Posterior vena cava (tissue), 2 donors: ENCODE measurements at regions not wholly inside any gene's neighbourhood (a gene's known extent, or its start where the extent isn't known, plus 50 kb on each side); places are given as distances from the start of the nearest gene placed in this dataset.
A peak's percentile ranks its signal among the peaks of the same experiment; 100 is the strongest.
"Not testable (repeated sequence)": the region's sequence is repeated elsewhere in the genome, so short reads cannot be mapped to it uniquely, and the experiment has no call there.

Source experiments
- DNase-seq: peaks from one replicate; pipeline ENCODE4 v3.0.0-alpha.2; 2020; ENCODE audit warnings: low spot score
- intact Hi-C, 2 donors: fragments of 100-400 bp; cut with DNase I; formaldehyde crosslinking; loops; one replicate each; pipeline versions ENCODE4 v1.14.1 to v1.14.2; 2022 to 2023
- donor health status: DM: yes; HTN: yes; CAD: no.
- donor health status: DM: yes; HTN: yes; CAD: no.

DNA sequence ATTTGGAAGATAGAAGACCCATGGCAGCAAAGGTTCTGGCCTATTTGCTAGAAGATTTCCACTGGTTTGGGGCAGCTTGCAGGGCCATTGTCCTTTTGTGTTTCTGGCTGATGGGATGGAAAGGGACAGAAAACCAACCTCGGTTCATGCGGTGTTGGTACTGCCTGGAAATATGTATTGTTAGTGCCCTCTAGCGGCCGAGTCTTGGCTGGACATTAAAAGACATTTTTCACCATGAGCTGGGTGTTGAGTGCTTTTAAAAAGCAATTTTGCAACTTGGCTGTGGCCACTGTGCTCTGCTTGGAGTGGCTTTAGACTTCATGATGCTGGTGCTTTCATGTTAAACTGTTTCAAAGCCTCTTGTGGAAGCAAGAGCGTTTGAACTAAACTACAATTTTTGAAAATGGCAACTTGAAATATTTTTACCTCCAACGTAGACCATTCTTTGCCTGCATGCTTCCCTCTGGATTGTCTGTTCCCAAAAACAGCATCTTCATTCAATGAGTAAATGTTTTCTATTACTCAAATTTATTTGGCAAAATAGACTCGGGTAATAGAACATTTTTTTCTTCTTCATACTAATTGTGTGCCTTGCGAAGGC is 102.7 kb upstream of the TBX5 start:
- intact Hi-C loops, result loop anchor here in 1 of 2 donors (10.0 kb wide), 1 partner anchor 524 kb away; no protein-coding TSS in a partner anchor

DNA sequence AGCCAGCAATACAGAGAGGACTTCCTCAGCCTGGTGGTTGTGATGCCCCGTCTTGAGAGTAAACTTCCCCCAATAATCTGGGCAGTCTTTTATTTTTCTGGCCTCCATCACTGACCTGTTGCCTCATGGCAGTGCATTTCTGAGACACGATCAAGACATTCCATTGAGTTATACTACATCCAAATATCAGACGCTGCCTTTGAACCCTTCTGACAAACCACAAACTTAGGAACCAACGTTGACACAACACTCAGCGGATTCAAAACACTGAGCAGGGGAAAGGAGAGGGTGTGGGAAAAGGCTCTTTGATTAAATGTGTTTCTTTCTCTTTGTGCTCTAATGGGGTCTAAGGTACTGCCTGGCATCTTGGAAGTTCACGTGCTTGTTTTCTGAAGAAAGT is 100.7 kb upstream of the TBX5 start:
- no peak for DNase-seq
- intact Hi-C loops, result loop anchor here in 1 of 2 donors (10.0 kb wide), 1 partner anchor 522 kb away; no protein-coding TSS in a partner anchor

More for the DNA sequence above, 102.7 kb upstream of the TBX5 start:
- no peak for DNase-seq

DNA sequence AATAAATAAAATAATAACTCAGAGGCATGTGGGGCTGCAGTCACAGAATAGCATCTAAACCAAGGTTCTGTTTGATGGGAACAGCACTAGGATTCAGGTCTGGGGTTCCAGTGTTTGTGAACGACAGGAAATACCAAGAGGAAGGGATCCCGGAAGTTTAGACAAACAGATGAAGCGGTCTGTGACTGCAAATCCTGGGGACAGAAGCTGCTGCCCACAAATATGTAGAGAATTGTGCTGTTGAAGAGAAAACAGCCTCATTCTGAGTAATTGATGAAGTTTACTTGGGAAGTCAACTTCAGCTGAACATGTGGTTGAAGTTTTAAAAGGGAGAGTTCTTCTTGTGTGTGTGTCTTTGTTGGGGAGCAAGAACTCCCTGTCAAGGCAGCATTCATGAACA is 98.4 kb upstream of the TBX5 start:
- intact Hi-C loops, result loop anchor here in 1 of 2 donors (5.0 to 10.0 kb wide), 2 partner anchors 520 to 1712 kb away; partner anchors contain the start of gene RPH3A
- DNase-seq, result no peak

DNA sequence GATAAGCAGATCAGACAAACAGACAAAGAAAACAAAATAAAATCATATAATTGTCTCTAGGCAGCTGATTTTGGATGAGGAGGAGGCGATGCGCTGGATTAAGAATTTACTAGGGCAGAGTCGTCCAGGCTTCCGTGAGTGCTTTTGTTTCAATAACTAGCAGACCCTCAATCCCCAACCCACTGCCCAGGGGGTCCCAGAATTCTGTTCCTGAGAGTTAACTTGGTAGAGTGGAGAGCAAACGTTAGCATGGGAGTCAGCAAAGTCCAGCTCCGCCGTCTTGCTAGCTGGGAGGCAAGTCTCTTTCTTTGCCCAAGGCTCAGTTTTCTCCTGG is 95.5 kb upstream of the TBX5 start:
- intact Hi-C loops, result loop anchor here in 1 of 2 donors (5.0 to 10.0 kb wide), 2 partner anchors 517 to 1709 kb away; partner anchors contain the start of gene RPH3A
- DNase-seq, result no peak

DNA sequence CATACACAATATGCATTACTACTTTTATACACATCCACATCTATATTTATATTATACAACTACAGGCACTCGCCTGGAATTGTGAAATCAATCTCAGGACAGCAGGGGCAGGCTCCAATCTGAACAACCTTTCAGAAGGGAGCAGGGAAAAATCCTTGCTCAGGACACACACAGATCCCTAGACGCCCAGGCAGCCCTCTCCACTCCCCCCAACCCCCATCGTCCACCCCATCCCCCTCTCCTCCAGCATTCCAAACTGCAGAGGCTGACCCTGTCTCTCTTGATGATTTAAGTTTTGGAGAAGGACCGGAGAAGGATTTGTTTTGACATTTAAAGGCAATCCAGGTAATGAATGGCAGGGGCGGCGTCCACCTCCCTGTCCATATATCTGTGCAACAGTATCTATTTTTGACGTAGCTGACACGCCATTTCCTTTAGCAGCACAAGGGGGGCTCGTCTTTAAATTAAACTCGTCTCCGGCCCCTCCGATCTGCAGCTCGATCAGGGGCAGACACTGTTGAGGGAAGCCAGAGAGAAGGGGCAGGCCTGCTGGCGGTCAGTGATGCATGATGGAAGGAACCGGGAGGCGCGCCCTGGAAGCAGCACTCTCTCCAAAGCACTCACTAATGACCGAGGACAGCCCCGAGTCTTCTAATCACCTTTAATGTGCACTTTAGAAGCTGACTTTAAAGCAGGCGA is 95.0 kb upstream of the TBX5 start:
- no peak for DNase-seq
- intact Hi-C loops, result loop anchor here in 1 of 2 donors (5.0 to 10.0 kb wide), 2 partner anchors 516 to 1709 kb away; partner anchors contain the start of gene RPH3A

DNA sequence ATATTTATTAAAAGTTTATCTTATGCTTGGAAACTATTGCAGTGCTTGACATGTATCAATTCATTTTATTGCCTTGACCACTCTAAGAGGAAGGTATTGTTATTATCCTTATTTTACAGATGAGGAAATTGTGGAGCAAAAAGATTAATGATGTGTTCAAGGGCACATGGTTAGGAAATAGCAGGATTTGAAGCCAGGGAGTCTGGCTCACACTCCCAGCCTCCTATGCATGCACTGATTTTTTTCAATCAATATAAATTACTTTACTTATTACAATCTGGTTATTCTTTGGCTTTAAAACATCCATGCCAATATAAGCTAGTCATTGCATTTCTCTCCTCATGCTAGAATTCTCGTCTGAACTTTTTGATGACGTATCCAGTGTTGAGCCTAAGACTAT is 94.2 kb upstream of the TBX5 start:
- DNase-seq, result no peak
- intact Hi-C loops, result loop anchor here in 1 of 2 donors (5.0 to 10.0 kb wide), 2 partner anchors 515 to 1708 kb away; partner anchors contain the start of gene RPH3A

DNA sequence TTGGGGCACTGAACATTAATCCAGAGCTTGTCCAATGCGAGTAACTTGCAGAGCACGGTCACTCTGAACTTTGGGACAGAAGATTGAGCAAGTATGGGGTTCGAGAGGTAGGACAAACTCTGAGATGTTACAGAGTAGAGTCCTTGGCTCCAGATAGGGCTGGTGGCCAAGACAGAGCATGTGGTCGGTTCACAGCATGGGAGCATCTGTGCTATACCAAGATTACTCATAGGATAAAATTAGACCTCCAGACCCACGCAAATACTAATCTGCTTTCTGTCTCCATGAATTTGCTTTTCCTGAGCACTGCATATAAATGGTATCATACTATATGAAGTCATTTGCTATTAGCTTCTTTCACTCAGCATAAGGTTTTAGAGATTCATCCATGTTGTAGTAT is 93.4 kb upstream of the TBX5 start:
- DNase-seq, result no peak
- intact Hi-C loops, result loop anchor here in 1 of 2 donors (10.0 kb wide), 1 partner anchor 335 kb away; no protein-coding TSS in a partner anchor

DNA sequence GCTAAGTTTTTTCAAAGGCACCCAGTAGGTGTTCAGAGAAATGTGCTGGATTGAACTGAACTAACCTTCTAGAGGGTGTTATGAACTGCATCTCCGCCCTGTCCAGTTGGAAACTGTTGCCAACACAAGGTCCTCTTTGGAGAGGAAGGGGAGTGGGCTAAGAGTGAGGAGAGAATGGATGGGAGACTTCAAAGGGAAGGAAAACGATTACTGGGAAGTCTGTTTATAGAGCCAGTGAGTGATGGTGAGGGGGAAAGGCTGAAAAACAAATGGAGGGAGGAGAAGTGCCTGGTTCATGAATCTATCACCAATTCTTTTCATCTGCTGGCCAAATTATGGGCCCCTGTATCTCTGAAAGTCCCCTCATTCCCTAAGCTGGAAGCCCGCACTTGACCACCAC is 86.0 kb upstream of the TBX5 start:
- DNase-seq, result no peak
- intact Hi-C loops, result loop anchor here in 1 of 2 donors (10.0 kb wide), 1 partner anchor 327 kb away; no protein-coding TSS in a partner anchor

DNA sequence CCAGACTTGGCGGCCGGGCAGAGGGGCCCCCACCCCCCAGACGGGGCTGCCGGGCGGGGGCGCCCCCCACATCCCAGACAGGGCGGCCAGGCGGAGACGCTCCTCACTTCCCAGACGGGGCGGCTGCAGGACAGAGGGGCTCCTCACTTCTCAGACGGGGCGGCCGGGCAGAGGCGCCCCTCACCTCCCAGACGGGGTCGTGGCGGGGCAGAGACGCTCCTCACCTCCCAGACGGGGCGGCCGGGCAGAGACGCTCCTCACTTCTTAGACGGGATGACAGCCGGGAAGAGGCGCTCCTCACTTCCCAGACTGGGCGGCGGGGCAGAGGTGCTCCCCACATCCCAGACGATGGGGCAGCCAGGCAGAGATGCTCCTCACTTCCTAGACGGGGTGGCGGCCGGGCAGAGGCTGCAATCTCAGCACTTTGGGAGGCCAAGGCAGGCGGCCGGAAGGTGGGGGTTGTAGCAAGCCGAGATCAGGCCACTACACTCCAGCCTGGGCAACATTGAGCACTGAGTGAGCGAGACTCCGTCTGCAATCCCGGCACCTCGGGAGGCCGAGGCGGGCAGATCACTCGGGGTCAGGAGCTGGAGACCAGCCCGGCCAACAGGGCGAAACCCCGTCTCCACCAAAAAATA is 79.0 kb upstream of the TBX5 start:
- peak; percentile 66 for DNase-seq
- intact Hi-C loops, result not testable (repeated sequence)

DNA sequence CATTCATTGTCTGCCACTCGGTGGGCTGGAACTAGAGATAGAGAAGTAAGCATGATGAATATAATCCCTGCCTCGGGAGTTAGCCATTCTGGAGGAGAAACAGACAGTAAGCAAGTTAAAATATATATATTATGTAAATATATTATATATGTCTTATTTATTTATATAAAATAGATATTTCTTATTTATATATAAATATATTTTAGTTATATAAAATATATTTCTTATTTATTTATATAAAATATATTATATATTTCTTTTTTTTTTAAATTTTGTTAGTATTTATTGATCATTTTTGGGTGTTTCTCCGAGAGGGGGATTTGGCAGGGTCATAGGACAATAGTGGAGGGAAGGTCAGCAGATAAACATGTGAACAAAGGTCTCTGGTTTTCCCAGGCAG is 78.1 kb upstream of the TBX5 start:
- intact Hi-C loops, result no loop called here
- DNase-seq, result no peak

DNA sequence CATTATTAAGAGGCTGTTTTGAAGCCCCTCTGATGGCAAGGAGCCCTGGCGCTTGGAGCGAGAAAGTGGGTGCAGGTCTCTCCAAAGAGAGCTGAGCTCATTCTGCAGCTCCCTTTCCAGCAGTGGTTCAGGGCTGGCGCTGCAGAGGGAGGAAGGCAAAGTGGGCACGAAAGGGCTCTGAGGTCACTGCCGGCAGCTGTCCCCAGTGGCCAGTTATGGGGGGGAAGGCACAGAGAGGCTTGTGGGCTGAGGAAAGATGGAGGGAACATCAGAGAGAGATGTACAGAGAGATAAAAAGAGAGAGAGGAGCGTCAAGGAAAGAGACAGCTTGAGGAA is 75.2 kb upstream of the TBX5 start:
- no peak for DNase-seq
- intact Hi-C loops, result no loop called here

DNA sequence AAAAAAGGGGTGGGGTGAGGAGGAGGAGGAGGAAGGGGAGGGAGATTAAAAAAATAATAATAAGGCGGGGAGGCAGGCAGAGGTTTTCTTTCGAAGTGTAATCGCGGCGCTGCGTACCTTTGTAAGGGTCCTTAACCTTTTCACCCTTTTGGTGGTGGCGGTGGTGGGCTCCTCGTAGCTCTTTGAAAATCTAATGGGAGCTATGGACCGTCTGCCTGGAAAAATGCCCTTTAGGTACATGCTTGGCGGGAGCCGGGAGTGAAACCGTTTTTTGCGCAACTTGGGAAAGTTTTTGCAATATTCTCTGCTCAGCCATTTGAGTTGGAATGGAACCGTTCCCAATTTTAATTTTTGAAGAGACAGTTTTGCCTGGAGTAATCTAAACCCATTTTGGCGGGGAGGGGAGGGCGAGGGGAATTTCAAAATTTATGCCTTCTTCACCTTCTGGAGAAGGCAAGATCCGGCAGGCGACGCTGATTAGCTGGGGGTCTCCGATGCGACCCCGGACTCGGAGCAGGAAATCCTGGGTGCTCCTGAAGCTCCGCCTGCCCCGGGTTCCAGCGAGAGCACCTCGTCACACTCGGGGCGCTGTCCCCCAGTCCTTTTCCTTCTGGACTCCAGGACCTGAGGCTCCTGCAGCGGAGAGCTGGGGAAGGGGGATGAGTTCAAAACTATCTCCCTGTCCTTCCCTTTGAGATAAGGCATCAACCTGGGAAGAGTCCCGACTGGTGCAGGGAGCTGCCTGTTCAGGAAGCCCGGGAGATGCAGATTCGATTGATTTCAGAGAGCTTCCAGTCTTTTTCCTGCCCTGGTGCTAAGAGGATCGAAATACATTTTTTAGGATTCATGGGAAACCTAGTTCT is 74.6 kb upstream of the TBX5 start:
- DNase-seq, result no peak
- intact Hi-C loops, result no loop called here

DNA sequence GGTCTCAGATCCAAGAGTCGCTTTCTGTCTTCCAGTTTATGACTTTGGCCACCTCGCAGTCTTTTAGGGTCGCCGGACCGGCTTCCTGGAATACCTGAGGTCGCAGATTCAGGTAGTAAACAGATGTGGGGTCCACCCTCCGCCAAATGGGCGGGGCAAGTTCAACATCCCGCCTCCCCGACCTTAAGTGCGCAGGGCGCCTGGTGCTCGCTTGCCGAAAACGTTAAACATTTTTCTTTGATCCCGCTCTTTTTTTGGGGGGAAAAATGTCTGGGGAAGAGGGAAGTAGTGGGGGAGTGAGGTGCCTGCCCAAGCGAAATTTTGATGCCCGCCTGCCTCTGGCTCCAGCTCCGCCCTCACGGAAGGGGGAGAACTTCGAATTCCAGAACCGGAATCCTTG is 73.9 kb upstream of the TBX5 start:
- DNase-seq, result no peak
- intact Hi-C loops, result no loop called here

DNA sequence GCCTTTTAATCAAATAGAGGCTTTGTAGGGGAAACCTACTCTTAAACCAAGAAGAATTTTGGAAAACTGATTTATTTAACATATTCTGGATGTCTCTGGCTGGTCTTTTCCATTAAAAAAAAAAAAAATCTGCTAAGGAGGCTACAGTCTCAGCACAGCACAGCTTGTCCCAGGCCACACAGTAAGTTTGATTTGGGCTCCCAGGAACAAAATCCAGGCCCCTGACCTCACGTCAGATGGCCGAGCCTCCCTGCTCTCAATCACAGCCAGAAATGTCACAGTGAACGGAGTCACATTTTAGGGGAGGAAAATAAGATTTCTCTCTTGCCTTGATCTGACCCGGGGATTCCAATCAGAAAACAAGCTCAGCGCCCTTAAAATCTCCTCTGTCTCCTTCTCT is 72.9 kb upstream of the TBX5 start:
- intact Hi-C loops, result no loop called here
- no peak for DNase-seq

DNA sequence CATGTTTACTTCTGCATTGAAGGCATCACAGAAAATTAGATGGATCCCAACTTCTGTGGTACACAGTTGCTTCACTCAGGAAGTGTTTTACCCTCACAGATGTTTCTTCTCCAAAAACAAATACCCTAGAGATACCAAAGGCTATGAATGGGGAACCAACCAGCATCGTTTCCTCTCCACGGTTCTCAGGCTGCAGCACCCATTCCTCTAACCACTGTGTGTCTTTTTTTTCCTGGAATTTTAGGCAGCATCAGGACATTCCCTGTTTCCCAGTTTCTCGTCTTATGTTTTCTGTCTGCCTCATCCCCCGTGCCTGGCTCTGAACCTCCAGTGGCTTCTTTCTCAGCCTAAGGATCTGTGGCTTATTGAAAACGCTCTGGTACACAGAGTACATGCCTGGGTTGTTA is 72.0 kb upstream of the TBX5 start:
- no peak for DNase-seq
- intact Hi-C loops, result no loop called here

DNA sequence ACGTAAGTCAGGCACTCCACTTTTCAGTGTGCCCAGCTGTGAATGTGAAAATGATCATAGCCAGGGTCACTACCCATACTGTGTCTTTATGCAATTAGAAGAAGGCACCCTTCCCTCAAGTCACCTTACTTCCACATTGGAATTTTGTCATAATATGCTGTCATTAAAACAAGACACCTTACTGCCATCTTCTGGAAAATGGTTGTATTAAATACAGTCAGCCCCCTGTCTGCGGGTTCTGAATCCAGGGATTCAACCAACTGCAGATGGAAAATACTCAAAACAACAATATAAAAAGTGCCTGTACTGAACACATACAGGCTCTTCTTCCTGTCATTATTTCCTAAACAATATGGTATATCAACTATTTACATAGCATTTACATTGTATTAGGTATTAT is 70.2 kb upstream of the TBX5 start:
- DNase-seq, result no peak
- intact Hi-C loops, result no loop called here

DNA sequence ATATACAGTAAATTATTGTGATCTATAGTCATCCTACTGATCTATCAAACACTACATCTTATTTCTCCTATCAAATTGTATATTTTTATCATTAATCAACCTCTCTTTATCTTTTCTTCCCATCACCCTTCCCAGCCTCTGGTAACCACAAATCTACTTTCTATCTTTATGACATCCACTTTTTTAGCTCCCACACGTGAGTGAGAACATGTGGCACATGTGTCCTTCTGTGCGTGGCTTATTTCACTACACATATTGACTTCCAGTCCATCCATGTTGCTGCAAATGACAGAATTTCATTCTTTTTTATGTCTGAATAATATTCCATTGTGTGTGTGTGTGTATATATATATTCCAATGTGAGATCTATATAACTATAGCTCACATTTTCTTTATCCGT is 67.8 kb upstream of the TBX5 start:
- intact Hi-C loops, result loop anchor here in 1 of 2 donors (5.0 kb wide), 1 partner anchor 306 kb away; no protein-coding TSS in a partner anchor
- no peak for DNase-seq

DNA sequence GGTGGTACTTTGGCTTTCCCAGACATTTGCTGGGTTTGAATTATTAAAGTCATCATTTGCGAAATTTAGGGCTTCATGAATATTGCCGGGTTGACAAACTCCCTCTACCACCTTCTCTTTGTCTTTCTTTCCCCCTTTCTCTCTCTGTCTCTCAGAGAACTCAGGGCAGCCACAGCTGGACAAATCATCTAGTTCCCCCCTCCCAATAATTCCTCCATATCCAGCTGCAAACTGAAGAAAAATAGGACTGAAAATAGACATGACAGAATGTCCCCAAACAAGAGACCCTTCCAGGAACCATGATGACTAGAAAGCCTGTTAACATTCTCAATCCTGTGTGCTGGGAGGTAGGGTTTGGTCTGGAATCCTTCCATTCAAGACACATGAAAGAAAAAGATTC is 67.1 kb upstream of the TBX5 start:
- no peak for DNase-seq
- intact Hi-C loops, result loop anchor here in 1 of 2 donors (5.0 kb wide), 1 partner anchor 306 kb away; no protein-coding TSS in a partner anchor

DNA sequence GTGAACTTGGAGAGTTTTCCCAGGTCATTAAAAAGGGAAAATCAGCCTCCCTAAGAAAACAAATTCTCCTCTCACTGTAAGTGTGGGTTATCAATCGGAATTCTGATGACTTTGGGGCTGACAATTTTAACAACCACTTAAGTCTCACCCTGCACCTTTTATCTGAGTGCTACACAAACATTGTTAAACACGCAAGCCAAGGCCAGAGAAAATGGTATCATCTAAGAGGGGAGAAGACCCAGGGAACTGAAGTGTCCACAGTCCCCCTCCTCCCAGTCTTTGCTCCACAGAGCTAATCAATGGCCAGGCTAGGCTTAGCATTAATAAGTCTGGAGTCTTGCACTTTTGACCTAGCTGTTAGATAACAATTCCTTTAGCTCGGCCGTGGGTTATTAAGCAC is 51.7 kb upstream of the TBX5 start:
- intact Hi-C loops, result no loop called here
- DNase-seq, result no peak
